HCT116 (cell line): ENCODE measurements at regions not wholly inside any gene's neighbourhood (a gene's known extent, or its start where the extent isn't known, plus 50 kb on each side); places are given as distances from the start of the nearest gene placed in this dataset.

ENCODE experiments used
- ATAC-seq: fragments of 200-7000 bp; cut with Tn5 transposase; 2 replicates; pipeline ENCODE4 v1.9.1; 2020; ENCODE audit warnings: mild to moderate bottlenecking, moderate library complexity
- BruUV-seq: library from RNA; stranded (reverse); fragments of 400-500 nt; replicated peaks from 2 replicates; lab custom pipeline; 2021; lab: Mats Ljungman, UMichigan
- CTCF ChIA-PET: fragments of 300-600 bp; sonication (Branson Sonifier 250); formaldehyde crosslinking; loops from one replicate; lab custom pipeline; 2021; ENCODE audit warnings: antibody characterized with exemption; lab: Charles Lee
- POLR2A ChIA-PET: fragments of 300-600, 350-600 bp; sonication (Branson Sonifier 250); formaldehyde crosslinking; loops from one replicate; lab custom pipeline; 2021; ENCODE audit warnings: antibody characterized with exemption; lab: Charles Lee
- RAD21 ChIA-PET, 2 experiments: fragments of 300-600 bp; sonication (Branson Sonifier 250); formaldehyde crosslinking; loops; one replicate each; lab custom pipeline; 2023; ENCODE audit warnings: low total read pairs in 2 of 2; ENCODE audit not compliant: uncharacterized antibody in 2 of 2, unreplicated experiment in 2 of 2, low non-redundant PET in 1 of 2; lab: Charles Lee
- DNase-seq: peaks from one replicate; pipeline ENCODE4 v3.0.0-alpha.2; 2010; ENCODE audit warnings: low read depth, low spot score
- H2AFZ ChIP-seq: fragments of 200-600 bp; shearing (Covaris generic), sonication (generic); 2 replicates; pipeline ENCODE4 v1.6.1; 2017; ENCODE audit warnings: low read depth, mixed run types, mixed read lengths, antibody characterized with exemption, low read length; ENCODE audit not compliant: poor library complexity, severe bottlenecking
- H3K27ac ChIP-seq: 2 replicates; pipeline ENCODE4 v1.5.1; 2012; ENCODE audit warnings: low read depth, low read length
- H3K27me3 ChIP-seq: fragments of 200-600 bp; sonication (generic); 2 replicates; pipeline ENCODE4 v1.6.1; 2016; ENCODE audit warnings: mixed run types, low read length, mixed read lengths; ENCODE audit not compliant: insufficient read depth
- H3K36me3 ChIP-seq, 2 experiments: fragments of 200-500 bp in 1 of 2; fragments of 200-600 bp in 1 of 2; sonication (Bioruptor generic) in 1 of 2; sonication (generic) in 1 of 2; 2 replicates each; pipeline versions ENCODE4 v1.5.1 to v1.6.1; 2014 to 2016; ENCODE audit warnings: low read length in 2 of 2, inconsistent platforms in 1 of 2, mixed read lengths in 1 of 2, mixed run types in 1 of 2; ENCODE audit not compliant: insufficient read depth in 2 of 2, control insufficient read depth in 1 of 2
- H3K4me1 ChIP-seq, 2 experiments: fragments of 200-600 bp in 1 of 2; sonication (generic) in 1 of 2; 2 replicates each; pipeline versions ENCODE4 v1.5.1 to v1.6.1; 2012 to 2017; ENCODE audit warnings: low read length in 2 of 2, inconsistent platforms in 1 of 2, mild to moderate bottlenecking in 1 of 2, mixed read lengths in 1 of 2, mixed run types in 1 of 2, moderate library complexity in 1 of 2; ENCODE audit not compliant: insufficient read depth in 2 of 2, control insufficient read depth in 1 of 2
- H3K4me2 ChIP-seq: fragments of 200-600 bp; sonication (generic); 2 replicates; pipeline ENCODE4 v1.6.1; 2017; ENCODE audit warnings: mixed run types, low read length, mixed read lengths
- H3K4me3 ChIP-seq, 2 experiments: fragments of 200-600 bp in 1 of 2; sonication (generic) in 1 of 2; replicated peaks in 1 of 2; 2 replicates each; pipeline ENCODE4 v1.5.1; 2011 to 2016; ENCODE audit warnings: low read length in 2 of 2, control low read depth in 1 of 2, low read depth in 1 of 2, mild to moderate bottlenecking in 1 of 2, mixed read lengths in 1 of 2, mixed run types in 1 of 2
- H3K79me2 ChIP-seq: fragments of 200-600 bp; sonication (generic); 2 replicates; pipeline ENCODE4 v1.6.1; 2017; ENCODE audit warnings: mild to moderate bottlenecking, mixed run types, low read length, moderate library complexity, mixed read lengths; ENCODE audit not compliant: insufficient read depth
- H3K9ac ChIP-seq: fragments of 200-600 bp; sonication (generic); 2 replicates; pipeline ENCODE4 v1.6.1; 2016; ENCODE audit warnings: low read length, mixed read lengths
- H3K9me2 ChIP-seq: fragments of 200-600 bp; sonication (generic), shearing (Covaris generic); 2 replicates; pipeline ENCODE4 v1.6.1; 2017; ENCODE audit warnings: mixed run types, mild to moderate bottlenecking, moderate library complexity; ENCODE audit not compliant: insufficient read depth
- H3K9me3 ChIP-seq, 2 experiments: fragments of 200-500 bp in 1 of 2; fragments of 200-600 bp in 1 of 2; sonication (Bioruptor generic) in 1 of 2; sonication (generic) in 1 of 2; 2 replicates each; pipeline ENCODE4 v1.6.1; 2014 to 2017; ENCODE audit warnings: low read length in 2 of 2, mixed read lengths in 2 of 2, inconsistent platforms in 1 of 2, low read depth in 1 of 2, mild to moderate bottlenecking in 1 of 2, mixed run types in 1 of 2, moderate library complexity in 1 of 2; ENCODE audit not compliant: control insufficient read depth in 1 of 2, insufficient read depth in 1 of 2
- H4K20me1 ChIP-seq: fragments of 200-600 bp; sonication (generic), shearing (Covaris generic); 2 replicates; pipeline ENCODE4 v1.6.1; 2017; ENCODE audit warnings: mixed run types, mild to moderate bottlenecking, moderate library complexity; ENCODE audit not compliant: insufficient read depth
- CEBPB ChIP-seq: IDR thresholded peaks from 2 replicates; pipeline ENCODE4 v1.6.1; 2012; ENCODE audit warnings: low read depth
- ELF1 ChIP-seq: IDR thresholded peaks from 2 replicates; pipeline ENCODE4 v1.6.1; 2012; ENCODE audit warnings: low read depth, borderline replicate concordance
- EZH2 ChIP-seq: fragments of 200-600 bp; sonication (generic); IDR thresholded peaks from 2 replicates; pipeline ENCODE4 v1.6.1; 2017; ENCODE audit warnings: antibody characterized with exemption, mixed run types
- EZH2phosphoT487 ChIP-seq: fragments of 200-600 bp; IDR thresholded peaks from 2 replicates; pipeline ENCODE4 v1.6.1; 2018; ENCODE audit warnings: antibody characterized with exemption, borderline replicate concordance
- FOSL1 ChIP-seq: IDR thresholded peaks from 2 replicates; pipeline ENCODE4 v1.6.1; 2012; ENCODE audit warnings: low read depth
- JUND ChIP-seq: IDR thresholded peaks from 2 replicates; pipeline ENCODE4 v1.6.1; 2012
- POLR2AphosphoS5 ChIP-seq: IDR thresholded peaks from 2 replicates; pipeline ENCODE4 v1.6.1; 2011; ENCODE audit warnings: mild to moderate bottlenecking, low read depth, low read length, moderate library complexity
- TCF7L2 ChIP-seq: IDR thresholded peaks from 2 replicates; pipeline ENCODE4 v1.7.0; 2011; ENCODE audit warnings: borderline replicate concordance, inconsistent platforms; ENCODE audit not compliant: insufficient read depth, insufficient read length; ENCODE audit errors: extremely low read depth
- YY1 ChIP-seq: IDR thresholded peaks from 2 replicates; pipeline ENCODE4 v1.6.1; 2011; ENCODE audit warnings: low read length, low read depth, moderate library complexity, mild to moderate bottlenecking; ENCODE audit not compliant: insufficient replicate concordance; ENCODE audit errors: extremely low read depth
- ZNF274 ChIP-seq: fragments of 200-500 bp; sonication (Bioruptor generic); IDR thresholded peaks from 2 replicates; pipeline ENCODE4 v1.6.1; 2014; ENCODE audit warnings: mild to moderate bottlenecking, low read depth, low read length, inconsistent platforms
- intact Hi-C: fragments of 100-400 bp; cut with micrococcal nuclease; formaldehyde crosslinking; loops from 2 replicates; pipeline ENCODE4 v1.10.0; 2022

DNA sequence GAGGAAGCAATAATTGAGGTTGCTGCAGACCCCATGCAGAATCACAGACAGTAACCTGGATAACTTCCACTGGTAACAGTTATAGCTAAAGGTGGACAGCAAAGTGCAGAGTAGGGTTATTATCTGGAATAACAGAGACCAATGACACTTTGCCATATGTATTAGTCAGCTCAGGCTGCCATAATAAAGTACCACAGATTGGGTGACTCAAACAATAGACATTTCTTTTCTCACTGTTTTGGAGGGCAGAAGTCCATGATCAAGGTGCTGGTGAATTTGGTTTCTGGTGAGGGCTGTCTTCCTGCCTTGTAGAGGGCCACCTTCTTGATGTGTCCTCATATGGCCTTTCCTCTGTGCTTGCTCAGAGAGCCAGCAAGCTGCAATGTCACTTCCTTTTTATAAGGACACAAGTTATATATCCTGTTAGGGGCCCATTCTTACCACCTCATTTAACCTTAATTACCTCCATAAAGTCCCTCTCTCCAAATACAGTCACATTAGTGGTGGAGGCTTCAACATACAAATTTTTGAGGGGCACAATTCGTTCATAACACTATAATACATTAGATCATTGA, 191.0 kb upstream of the LRP1B start:
- intact Hi-C loops = no loop called here
- ChIA-PET CTCF (no interaction called here), POLR2A (no interaction called here), RAD21 (no interaction called here)
- no peak overlapping the region for H2AFZ ChIP-seq
- 0 out of 2 replicates have a peak, but pooled peaks cover 3% of the 10 kb centered on the region for H3K9me2 ChIP-seq
- H3K9me3 ChIP-seq = no peaks in the 10 kb centered on the region
- H3K27me3 ChIP-seq = no peaks in the 10 kb centered on the region
- BruUV-seq = no TSS peak
- H4K20me1 ChIP-seq = no peaks in the 10 kb centered on the region
- H3K36me3 ChIP-seq = no peaks in the 10 kb centered on the region
- no peak for ATAC-seq
- DNase-seq = no peak
- no peak overlapping the region for H3K27ac ChIP-seq
- H3K4me3 ChIP-seq = no peak overlapping the region
- H3K4me2 ChIP-seq = no peak overlapping the region
- no peak overlapping the region for H3K9ac ChIP-seq
- TF ChIP-seq EZH2 (no peak), ELF1 (no peak), EZH2phosphoT487 (no peak), CEBPB (no peak), YY1 (no peak), FOSL1 (no peak), JUND (no peak), TCF7L2 (no peak), POLR2AphosphoS5 (no peak)
- no peaks in the 10 kb centered on the region; a peak in 1 of 4 replicates for H3K4me1 ChIP-seq
- H3K79me2 ChIP-seq = no peaks in the 10 kb centered on the region

DNA sequence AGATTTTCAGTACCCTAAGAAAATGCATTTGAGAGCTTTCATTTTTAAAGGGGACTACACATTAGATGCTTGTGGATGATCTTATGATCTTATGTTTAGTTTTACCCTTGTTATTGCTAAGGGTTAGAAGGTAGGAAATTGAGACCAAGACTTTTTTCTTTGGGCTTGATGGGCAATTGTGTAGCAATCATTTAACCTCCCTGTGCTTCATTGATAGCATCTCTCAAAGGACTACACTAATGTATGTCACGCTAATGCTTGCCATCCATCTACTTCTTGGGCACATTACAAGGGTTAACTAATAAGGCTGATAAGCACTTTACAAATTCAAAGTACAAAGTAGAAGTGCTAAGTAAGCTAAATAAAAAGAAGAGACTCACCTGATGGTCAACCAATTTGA, 189.3 kb upstream of the LRP1B start:
- no peaks in the 10 kb centered on the region for H3K79me2 ChIP-seq
- no peak overlapping the region for H3K27ac ChIP-seq
- TF ChIP-seq TCF7L2 = no peak
- no peak for TF ChIP-seq ZNF274
- no peak for TF ChIP-seq JUND
- ChIA-PET RAD21 (no interaction called here), POLR2A (no interaction called here), CTCF (no interaction called here)
- H3K4me3 ChIP-seq = no peak overlapping the region
- H2AFZ ChIP-seq = no peak overlapping the region
- no peaks in the 10 kb centered on the region for H3K36me3 ChIP-seq
- H3K9me3 ChIP-seq = no peaks in the 10 kb centered on the region
- no peaks in the 10 kb centered on the region for H4K20me1 ChIP-seq
- H3K4me1 ChIP-seq = no peaks in the 10 kb centered on the region; a peak in 1 of 4 replicates
- no peaks in the 10 kb centered on the region for H3K27me3 ChIP-seq
- intact Hi-C loops = no loop called here
- 0 out of 2 replicates have a peak, but pooled peaks cover 3% of the 10 kb centered on the region for H3K9me2 ChIP-seq
- ATAC-seq = no peak
- no peak for DNase-seq
- no peak overlapping the region for H3K4me2 ChIP-seq
- BruUV-seq = no TSS peak
- H3K9ac ChIP-seq = no peak overlapping the region
